ENCODE measurements at regions not wholly inside any gene's neighbourhood (a gene's known extent, or its start where the extent isn't known, plus 50 kb on each side); places are given as distances from the start of the nearest gene placed in this dataset.

GRCh38 chr18:75574187-75574586 is 146.7 kb upstream of the SMIM21 start:
- DNase-seq, result no peak

- no peak for DNase-seq
Observed at GRCh38 chr18:75563150-75563549, 135.6 kb upstream of the SMIM21 start.

- DNase-seq, result no peak
Observed at GRCh38 chr18:75562216-75562615, 134.7 kb upstream of the SMIM21 start.

GRCh38 chr18:75558790-75559189 is 131.3 kb upstream of the SMIM21 start:
- DNase-seq, result no peak

- no peak for DNase-seq
Observed at GRCh38 chr18:75556841-75557240, 129.3 kb upstream of the SMIM21 start.

- DNase-seq, result no peak
Observed at GRCh38 chr18:75554644-75555185, 127.2 kb upstream of the SMIM21 start.

- no peak for DNase-seq
Observed at GRCh38 chr18:75554176-75554575, 126.7 kb upstream of the SMIM21 start.

- no peak for DNase-seq
Observed at GRCh38 chr18:75553021-75553420, 125.5 kb upstream of the SMIM21 start.

- no peak for DNase-seq
Observed at GRCh38 chr18:75551071-75551470, 123.6 kb upstream of the SMIM21 start.

- no peak for DNase-seq
Observed at GRCh38 chr18:75548353-75548905, 120.9 kb upstream of the SMIM21 start.

GRCh38 chr18:75546964-75547363 is 119.5 kb upstream of the SMIM21 start:
- no peak for DNase-seq

- no peak for DNase-seq
Observed at GRCh38 chr18:75545189-75545588, 117.7 kb upstream of the SMIM21 start.

- DNase-seq, result no peak
Observed at GRCh38 chr18:75544496-75544895, 117.0 kb upstream of the SMIM21 start.

- no peak for DNase-seq
Observed at GRCh38 chr18:75544051-75544481, 116.6 kb upstream of the SMIM21 start.

- no peak for DNase-seq
Observed at GRCh38 chr18:75538727-75539126, 111.2 kb upstream of the SMIM21 start.

- no peak for DNase-seq
Observed at GRCh38 chr18:75533950-75534349, 106.4 kb upstream of the SMIM21 start.

- DNase-seq, result no peak
Observed at GRCh38 chr18:75533209-75533608, 105.7 kb upstream of the SMIM21 start.

- DNase-seq, result no peak
Observed at GRCh38 chr18:75531851-75532459, 104.5 kb upstream of the SMIM21 start.

GRCh38 chr18:75531212-75531850 is 103.8 kb upstream of the SMIM21 start:
- no peak for DNase-seq

GRCh38 chr18:75530566-75531211 is 103.2 kb upstream of the SMIM21 start:
- no peak for DNase-seq

GRCh38 chr18:75530118-75530517 is 102.6 kb upstream of the SMIM21 start:
- no peak for DNase-seq

GRCh38 chr18:75529394-75529793 is 101.9 kb upstream of the SMIM21 start:
- no peak for DNase-seq

GRCh38 chr18:75527848-75528685 is 100.6 kb upstream of the SMIM21 start:
- DNase-seq, result no peak
